Hepatocyte (in vitro differentiated cells): ENCODE measurements at regions not wholly inside any gene's neighbourhood (a gene's known extent, or its start where the extent isn't known, plus 50 kb on each side); places are given as distances from the start of the nearest gene placed in this dataset.
"Not testable (repeated sequence)": the region's sequence is repeated elsewhere in the genome, so short reads cannot be mapped to it uniquely, and the experiment has no call there.

Experiments used
- DNase-seq: peaks from one replicate; pipeline ENCODE4 v3.0.0-alpha.2; 2016; ENCODE audit warnings: low spot score
- H2AFZ ChIP-seq: fragments of 200-600 bp; sonication (generic); 2 replicates; pipeline ENCODE4 v1.6.0; 2016; ENCODE audit warnings: antibody characterized with exemption, mild to moderate bottlenecking
- H3K27ac ChIP-seq: fragments of 200-600 bp; sonication (generic); 2 replicates; pipeline ENCODE4 v1.5.1; 2016; ENCODE audit warnings: mild to moderate bottlenecking
- H3K27me3 ChIP-seq: fragments of 200-600 bp; sonication (generic); 2 replicates; pipeline ENCODE4 v1.6.1; 2016
- H3K36me3 ChIP-seq: fragments of 200-600 bp; sonication (generic); replicated peaks from 2 replicates; pipeline ENCODE4 v1.5.1; 2016; ENCODE audit warnings: low read depth; ENCODE audit not compliant: insufficient read depth
- H3K4me1 ChIP-seq: fragments of 200-600 bp; sonication (generic); 2 replicates; pipeline ENCODE4 v1.5.1; 2016; ENCODE audit warnings: mild to moderate bottlenecking, moderate library complexity; ENCODE audit not compliant: insufficient read depth
- H3K4me2 ChIP-seq: fragments of 200-600 bp; sonication (generic); 2 replicates; pipeline ENCODE4 v1.6.0; 2016
- H3K4me3 ChIP-seq: fragments of 200-600 bp; sonication (generic); 2 replicates; pipeline ENCODE4 v1.5.1; 2016; ENCODE audit warnings: mild to moderate bottlenecking
- H3K79me2 ChIP-seq: fragments of 200-600 bp; sonication (generic); 2 replicates; pipeline ENCODE4 v1.6.0; 2017; ENCODE audit warnings: mild to moderate bottlenecking
- H3K9me2 ChIP-seq: fragments of 200-600 bp; sonication (generic); replicated peaks from 2 replicates; pipeline ENCODE4 v1.6.0; 2017; ENCODE audit warnings: mild to moderate bottlenecking; ENCODE audit not compliant: insufficient read depth
- H3K9me3 ChIP-seq: fragments of 200-600 bp; sonication (generic); 2 replicates; pipeline ENCODE4 v1.5.1; 2016; ENCODE audit warnings: low read depth, mild to moderate bottlenecking
- H4K20me1 ChIP-seq: fragments of 200-600 bp; sonication (generic); 2 replicates; pipeline ENCODE4 v1.6.0; 2016; ENCODE audit warnings: mild to moderate bottlenecking; ENCODE audit not compliant: insufficient read depth, poor library complexity, severe bottlenecking
- EZH2 ChIP-seq: fragments of 200-600 bp; sonication (generic); IDR thresholded peaks from 2 replicates; pipeline ENCODE4 v1.6.1; 2016; ENCODE audit warnings: antibody characterized with exemption, mild to moderate bottlenecking, borderline replicate concordance
- EZH2phosphoT487 ChIP-seq: fragments of 200-600 bp; sonication (generic); IDR thresholded peaks from one replicate; pipeline ENCODE4 v1.6.1; 2018; ENCODE audit warnings: antibody characterized with exemption, mild to moderate bottlenecking, low read depth, moderate library complexity; ENCODE audit not compliant: unreplicated experiment, severe bottlenecking
- whole genome bisulfite sequencing: methylation state at CpG from one replicate; pipeline ENCODE4 v1.1.6; 2016; ENCODE audit warnings: low lambda C conversion rate; ENCODE audit errors: missing lambda C conversion rate; 5-methylcytosine and 5-hydroxymethylcytosine counted together
- TF ChIP-seq, protein P1 (sequence below): fragments of 200-600 bp; sonication (generic); IDR thresholded peaks from 2 replicates; pipeline ENCODE4 v1.5.1; 2016; ENCODE audit warnings: antibody characterized with exemption, mild to moderate bottlenecking; ENCODE audit not compliant: poor library complexity

DNA sequence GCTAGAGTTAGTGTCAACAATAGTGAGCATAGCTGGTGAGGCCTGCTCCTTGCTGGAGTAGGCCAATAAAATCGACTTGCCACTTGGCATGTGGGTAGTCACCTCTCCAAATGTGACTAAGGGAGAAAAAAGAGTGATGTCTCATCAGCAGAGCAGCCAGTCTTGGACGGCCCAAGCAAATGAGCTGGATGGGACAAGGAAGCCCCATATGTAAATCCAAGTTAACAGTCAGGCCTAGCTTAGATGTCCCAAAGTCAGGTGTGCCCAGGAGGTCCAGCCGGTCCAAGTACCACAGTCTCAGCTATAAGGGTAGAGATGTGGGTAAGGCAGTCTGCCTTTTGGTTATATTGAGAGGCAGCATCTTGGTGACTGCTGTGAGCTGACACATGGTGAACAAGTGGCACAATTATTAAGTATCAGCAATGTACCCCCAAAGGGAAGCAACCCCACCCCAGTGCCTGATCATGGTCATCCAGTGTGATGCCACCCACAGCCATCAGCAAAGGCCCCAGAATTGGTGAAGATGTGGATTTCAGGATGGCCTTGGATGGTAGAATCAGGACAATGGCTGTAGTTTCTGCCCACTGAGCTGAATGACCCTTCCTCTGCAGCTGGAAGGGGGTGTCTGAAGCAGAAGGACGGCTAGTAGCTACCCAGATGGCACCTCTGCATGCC, 83.4 kb downstream of the TNFRSF13B start:
- TF ChIP-seq, protein P1, sequence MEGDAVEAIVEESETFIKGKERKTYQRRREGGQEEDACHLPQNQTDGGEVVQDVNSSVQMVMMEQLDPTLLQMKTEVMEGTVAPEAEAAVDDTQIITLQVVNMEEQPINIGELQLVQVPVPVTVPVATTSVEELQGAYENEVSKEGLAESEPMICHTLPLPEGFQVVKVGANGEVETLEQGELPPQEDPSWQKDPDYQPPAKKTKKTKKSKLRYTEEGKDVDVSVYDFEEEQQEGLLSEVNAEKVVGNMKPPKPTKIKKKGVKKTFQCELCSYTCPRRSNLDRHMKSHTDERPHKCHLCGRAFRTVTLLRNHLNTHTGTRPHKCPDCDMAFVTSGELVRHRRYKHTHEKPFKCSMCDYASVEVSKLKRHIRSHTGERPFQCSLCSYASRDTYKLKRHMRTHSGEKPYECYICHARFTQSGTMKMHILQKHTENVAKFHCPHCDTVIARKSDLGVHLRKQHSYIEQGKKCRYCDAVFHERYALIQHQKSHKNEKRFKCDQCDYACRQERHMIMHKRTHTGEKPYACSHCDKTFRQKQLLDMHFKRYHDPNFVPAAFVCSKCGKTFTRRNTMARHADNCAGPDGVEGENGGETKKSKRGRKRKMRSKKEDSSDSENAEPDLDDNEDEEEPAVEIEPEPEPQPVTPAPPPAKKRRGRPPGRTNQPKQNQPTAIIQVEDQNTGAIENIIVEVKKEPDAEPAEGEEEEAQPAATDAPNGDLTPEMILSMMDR: no peak
- TF ChIP-seq EZH2phosphoT487: no peak
- no peak for TF ChIP-seq EZH2
- no peak overlapping the region for H3K4me3 ChIP-seq
- H3K36me3 ChIP-seq: no peaks in the 10 kb centered on the region
- no peak for DNase-seq
- no peak overlapping the region for H3K27ac ChIP-seq
- no peak overlapping the region for H2AFZ ChIP-seq
- no peaks in the 10 kb centered on the region for H3K27me3 ChIP-seq
- no peaks in the 10 kb centered on the region for H3K9me2 ChIP-seq
- no peaks in the 10 kb centered on the region for H3K9me3 ChIP-seq
- no peak overlapping the region for H3K4me2 ChIP-seq
- H3K4me1 ChIP-seq: no peaks in the 10 kb centered on the region
- WGBS: 69% methylated on average over 4 of the region's 4 CpGs
- no peaks in the 10 kb centered on the region for H3K79me2 ChIP-seq
- H4K20me1 ChIP-seq: no peaks in the 10 kb centered on the region

DNA sequence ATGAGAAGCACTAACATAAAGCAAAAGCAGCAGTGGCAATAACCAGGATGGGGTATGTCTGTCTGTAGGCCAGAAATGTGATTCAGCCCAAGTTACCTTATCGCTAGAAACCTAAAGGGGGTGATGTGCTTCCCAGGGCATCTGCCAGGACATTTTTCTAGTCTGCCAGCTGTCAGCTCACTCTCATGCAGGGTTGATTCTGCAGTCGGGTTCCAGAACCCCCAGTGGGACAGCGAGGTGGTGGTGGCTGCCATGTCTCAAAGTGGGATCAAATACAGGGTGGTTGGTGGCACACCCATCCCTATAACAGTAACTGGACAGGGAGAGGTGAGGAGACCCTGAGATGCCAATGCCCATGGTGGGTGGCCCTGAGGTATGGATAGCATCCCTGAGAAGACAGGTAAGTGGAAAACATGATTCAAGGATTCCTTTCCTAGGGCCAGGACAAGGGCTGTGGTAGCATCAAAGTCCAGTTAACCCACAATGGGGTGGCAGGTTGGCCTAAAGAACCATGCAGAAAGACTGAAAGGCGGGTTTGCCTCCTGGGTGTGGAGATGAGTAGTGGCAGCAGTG, 84.3 kb downstream of the TNFRSF13B start:
- Histone ChIP-seq H3K9me2 (no peaks in the 10 kb centered on the region), H3K27me3 (no peaks in the 10 kb centered on the region), H3K4me2 (no peak overlapping the region), H3K9me3 (no peaks in the 10 kb centered on the region), H3K36me3 (no peaks in the 10 kb centered on the region), H3K79me2 (no peaks in the 10 kb centered on the region), H3K4me1 (no peaks in the 10 kb centered on the region), H4K20me1 (no peaks in the 10 kb centered on the region), H3K4me3 (no peak overlapping the region), H3K27ac (no peak overlapping the region), H2AFZ (no peak overlapping the region)
- TF ChIP-seq, protein P1: no peak
- TF ChIP-seq EZH2: no peak
- no peak for TF ChIP-seq EZH2phosphoT487
- WGBS: 95% methylated on average over 4 of the region's 4 CpGs
- no peak for DNase-seq

DNA sequence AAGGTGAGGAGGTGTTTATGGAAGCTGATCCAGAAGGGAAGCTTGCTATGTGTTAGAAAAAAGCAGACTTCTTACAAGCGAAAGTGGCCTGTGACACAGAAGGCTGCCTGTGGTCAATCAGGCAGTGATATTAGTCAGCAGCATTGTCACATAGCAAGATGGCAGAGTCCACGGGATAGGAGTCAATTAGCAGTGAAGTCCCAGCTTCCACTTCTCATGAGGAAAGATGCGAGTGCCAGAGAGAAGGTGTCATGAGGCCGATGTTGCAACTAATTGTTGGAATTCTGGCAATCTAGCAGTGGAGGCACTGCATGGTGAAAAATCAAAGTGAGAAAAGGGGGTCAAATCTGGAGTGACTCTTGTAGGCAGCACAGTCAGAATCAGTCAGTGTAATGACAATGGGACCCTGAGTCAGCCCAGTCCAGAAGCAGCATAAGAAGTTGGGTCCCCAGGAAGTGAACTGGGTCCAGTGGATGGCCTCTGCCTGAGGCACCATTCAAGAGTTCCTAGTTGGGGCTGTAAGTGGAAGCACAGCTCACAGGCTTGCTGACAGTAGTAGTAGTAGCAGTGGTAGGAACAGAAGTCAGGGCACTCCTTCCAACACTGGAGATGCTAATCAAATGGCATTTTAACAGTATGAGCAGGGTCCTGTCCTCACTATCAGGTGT, 85.1 kb downstream of the TNFRSF13B start:
- DNase-seq: no peak
- Histone ChIP-seq H3K27me3 (no peaks in the 10 kb centered on the region), H3K4me1 (no peaks in the 10 kb centered on the region), H3K27ac (no peak overlapping the region), H3K4me2 (no peak overlapping the region), H2AFZ (no peak overlapping the region), H3K4me3 (no peak overlapping the region), H3K79me2 (no peaks in the 10 kb centered on the region), H3K9me2 (no peaks in the 10 kb centered on the region), H3K9me3 (no peaks in the 10 kb centered on the region), H3K36me3 (no peaks in the 10 kb centered on the region), H4K20me1 (no peaks in the 10 kb centered on the region)
- WGBS: 67% methylated on average over 4 of the region's 4 CpGs
- TF ChIP-seq EZH2phosphoT487: no peak
- TF ChIP-seq, protein P1: no peak

DNA sequence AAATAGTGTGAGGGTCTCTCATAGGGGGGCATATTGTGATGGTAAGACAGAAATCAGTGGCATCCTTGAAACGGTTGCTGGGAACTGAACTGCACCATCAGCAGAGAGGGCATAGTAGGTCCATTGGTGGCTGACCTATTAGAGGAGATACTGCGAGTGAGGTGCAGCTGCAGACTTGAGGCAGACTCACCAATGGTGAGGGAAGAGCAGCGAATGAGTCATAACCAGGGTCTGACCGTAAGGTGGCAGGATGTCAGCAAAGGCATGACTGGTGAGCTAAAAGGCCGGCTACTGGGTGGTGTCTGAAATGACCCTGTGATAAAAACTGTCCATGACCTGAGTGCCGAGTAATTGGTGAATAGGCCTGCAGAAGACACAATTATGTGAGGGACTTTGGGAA, 86.7 kb downstream of the TNFRSF13B start:
- 82% methylated on average over 3 of the region's 6 CpGs for whole genome bisulfite sequencing
- not testable (repeated sequence) for H3K9me2 ChIP-seq, H3K4me1 ChIP-seq, H3K36me3 ChIP-seq, DNase-seq, H3K27ac ChIP-seq, H3K79me2 ChIP-seq, H3K9me3 ChIP-seq, H4K20me1 ChIP-seq, H3K4me2 ChIP-seq, H3K4me3 ChIP-seq, H2AFZ ChIP-seq, H3K27me3 ChIP-seq

DNA sequence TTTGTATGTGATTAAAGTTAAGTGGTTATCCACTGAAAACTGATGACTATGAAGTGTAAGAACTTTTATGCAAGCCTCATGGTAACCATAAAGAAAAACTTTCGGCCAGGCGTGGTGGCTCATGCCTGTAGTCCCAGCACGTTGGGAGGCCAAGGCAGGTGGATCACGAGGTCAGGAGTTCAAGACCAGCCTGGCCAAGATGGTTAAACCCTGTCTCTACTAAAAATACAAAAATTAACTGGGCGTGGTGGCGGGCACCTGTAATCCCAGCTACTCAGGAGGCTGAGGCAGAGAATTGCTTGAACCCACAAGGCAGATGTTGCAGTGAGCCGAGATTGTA, 89.0 kb downstream of the TNFRSF13B start:
- not testable (repeated sequence) for H3K4me1 ChIP-seq, H3K36me3 ChIP-seq, DNase-seq, H3K4me2 ChIP-seq, H3K9me2 ChIP-seq, H4K20me1 ChIP-seq, H3K27ac ChIP-seq, H3K9me3 ChIP-seq, H3K79me2 ChIP-seq, H3K27me3 ChIP-seq, H2AFZ ChIP-seq, H3K4me3 ChIP-seq
- 97% methylated on average over 7 of the region's 7 CpGs for WGBS
